ENCODE measurements at regions not wholly inside any gene's neighbourhood (a gene's known extent, or its start where the extent isn't known, plus 50 kb on each side); places are given as distances from the start of the nearest gene placed in this dataset.
"Not testable (repeated sequence)": the region's sequence is repeated elsewhere in the genome, so short reads cannot be mapped to it uniquely, and the experiment has no call there.

DNA sequence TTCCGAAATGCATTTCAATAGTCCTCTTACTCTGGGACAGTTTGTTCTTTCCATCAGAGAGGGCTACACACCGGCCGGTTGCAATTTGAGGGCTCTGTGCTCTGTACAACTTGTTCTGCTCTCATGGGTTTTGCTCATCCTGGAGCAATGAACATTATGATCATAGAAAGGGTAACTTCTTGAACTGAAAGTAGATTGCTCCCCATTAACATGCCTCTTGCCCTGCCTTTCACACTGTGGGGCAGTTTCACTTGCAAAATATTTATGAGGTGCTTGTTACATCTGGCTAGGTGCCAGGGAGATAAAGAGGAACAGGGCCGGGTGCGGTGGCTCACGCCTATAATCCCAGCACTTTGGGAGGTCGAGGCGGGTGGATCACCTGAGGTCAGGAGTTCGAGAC lies 97.3 kb upstream of the MPP7 start:
- 100% methylated on average over 1 of the region's 9 CpGs for WGBS (ENCODE audit: insufficient coverage)
- Mint-ChIP-seq H3K36me3 (peaks cover 5 to 6% of the 10 kb centered on the region in 2 donors), H3K4me3 (peak overlapping the region; percentile 21 to 51), H3K9me3 (peaks cover 0 to 3% (median 0%) of the 10 kb centered on the region in 7 donors), H3K4me1 (peaks cover 74% of the 10 kb centered on the region), H3K27me3 (ENCODE audit: low read depth in 3 of 3) (peaks cover 0 to 3% (median 2%) of the 10 kb centered on the region in 3 donors), H3K27ac (peak overlapping the region; percentile 96 to 100 (median 99))
- TF ChIP-seq, protein P1, sequence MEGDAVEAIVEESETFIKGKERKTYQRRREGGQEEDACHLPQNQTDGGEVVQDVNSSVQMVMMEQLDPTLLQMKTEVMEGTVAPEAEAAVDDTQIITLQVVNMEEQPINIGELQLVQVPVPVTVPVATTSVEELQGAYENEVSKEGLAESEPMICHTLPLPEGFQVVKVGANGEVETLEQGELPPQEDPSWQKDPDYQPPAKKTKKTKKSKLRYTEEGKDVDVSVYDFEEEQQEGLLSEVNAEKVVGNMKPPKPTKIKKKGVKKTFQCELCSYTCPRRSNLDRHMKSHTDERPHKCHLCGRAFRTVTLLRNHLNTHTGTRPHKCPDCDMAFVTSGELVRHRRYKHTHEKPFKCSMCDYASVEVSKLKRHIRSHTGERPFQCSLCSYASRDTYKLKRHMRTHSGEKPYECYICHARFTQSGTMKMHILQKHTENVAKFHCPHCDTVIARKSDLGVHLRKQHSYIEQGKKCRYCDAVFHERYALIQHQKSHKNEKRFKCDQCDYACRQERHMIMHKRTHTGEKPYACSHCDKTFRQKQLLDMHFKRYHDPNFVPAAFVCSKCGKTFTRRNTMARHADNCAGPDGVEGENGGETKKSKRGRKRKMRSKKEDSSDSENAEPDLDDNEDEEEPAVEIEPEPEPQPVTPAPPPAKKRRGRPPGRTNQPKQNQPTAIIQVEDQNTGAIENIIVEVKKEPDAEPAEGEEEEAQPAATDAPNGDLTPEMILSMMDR (IDR thresholded peaks at IDR 0.05): no peak
- Histone ChIP-seq H3K27ac (ENCODE audit: low read depth in 1 of 2, low read length in 2 of 2) (peak overlapping the region; percentile 98 to 100), H2AFZ (ENCODE audit: insufficient read depth, low read depth, low read length, poor library complexity, severe bottlenecking) (no peak overlapping the region), H3K4me2 (replicated peaks; ENCODE audit: extremely low read depth, low read length, poor library complexity, severe bottlenecking) (peak overlapping the region; percentile 7), H3K9me3 (replicated peaks in 1 of 2; ENCODE audit: control insufficient read depth in 1 of 2, insufficient read depth in 1 of 2, low read length in 2 of 2) (no peaks in the 10 kb centered on the region), H4K20me1 (ENCODE audit: insufficient read depth, low read length) (no peaks in the 10 kb centered on the region), H3K9ac (ENCODE audit: insufficient read depth, low read length, poor library complexity, severe bottlenecking) (peak overlapping the region; percentile 42), H3K27me3 (ENCODE audit: control insufficient read depth in 2 of 2, insufficient read depth in 2 of 2, low read length in 2 of 2) (no peaks in the 10 kb centered on the region), H3K4me3 (replicated peaks in 1 of 3; ENCODE audit: low read depth in 2 of 3, low read length in 3 of 3) (peak overlapping the region in 1 of 3 experiments; percentile 0), H3K36me3 (replicated peaks in 1 of 2; ENCODE audit: control insufficient read depth in 1 of 2, insufficient read depth in 2 of 2, low read length in 2 of 2) (no peaks in the 10 kb centered on the region), H3K4me1 (ENCODE audit: control insufficient read depth in 1 of 2, insufficient read depth in 2 of 2, low read length in 2 of 2) (peaks cover 63 to 76% of the 10 kb centered on the region in 2 donors), H3K79me2 (ENCODE audit: insufficient read depth, low read length) (no peaks in the 10 kb centered on the region)
- intact Hi-C loops (cut with micrococcal nuclease): loop anchor here in 1 of 2 donors (5.0 to 10.0 kb wide), 2 partner anchors 82 to 735 kb away; no protein-coding TSS in a partner anchor
- DNase-seq: peak; percentile 64 to 81 (median 81)

DNA sequence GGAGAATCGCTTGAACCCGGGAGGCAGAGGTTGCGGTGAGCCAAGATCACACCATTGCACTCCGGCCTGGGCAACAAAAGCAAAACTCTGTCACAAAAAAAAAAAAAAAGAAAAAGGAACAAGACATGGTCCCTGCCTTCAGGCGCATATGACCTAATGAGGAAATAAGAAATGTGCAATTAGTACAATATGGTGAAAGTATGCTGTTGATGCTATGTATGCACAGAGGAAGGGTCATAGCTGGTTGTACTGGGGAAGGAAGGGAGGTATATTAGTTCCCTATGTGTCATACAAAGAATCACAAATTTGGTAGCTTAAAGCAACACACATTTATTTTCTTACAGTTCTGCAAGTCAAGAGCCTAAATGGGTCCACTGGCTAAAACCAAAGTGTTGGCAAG lies 97.8 kb upstream of the MPP7 start:
- peaks cover 68 to 81% of the 10 kb centered on the region in 2 donors for H3K4me1 ChIP-seq (ENCODE audit: control insufficient read depth in 1 of 2, insufficient read depth in 2 of 2, low read length in 2 of 2)
- H3K79me2 ChIP-seq (ENCODE audit: insufficient read depth, low read length): no peaks in the 10 kb centered on the region
- TF ChIP-seq, protein P1 (IDR thresholded peaks at IDR 0.05): no peak
- no peaks in the 10 kb centered on the region for H3K9me3 ChIP-seq (replicated peaks in 1 of 2; ENCODE audit: control insufficient read depth in 1 of 2, insufficient read depth in 1 of 2, low read length in 2 of 2)
- Mint-ChIP-seq H3K27ac (peak overlapping the region; percentile 96 to 100 (median 99)), H3K4me3 (peak overlapping the region; percentile 51 to 58), H3K4me1 (peaks cover 78% of the 10 kb centered on the region), H3K36me3 (peaks cover 5 to 6% of the 10 kb centered on the region in 2 donors), H3K9me3 (peaks cover 0 to 3% (median 0%) of the 10 kb centered on the region in 7 donors), H3K27me3 (ENCODE audit: low read depth in 3 of 3) (peaks cover 0 to 3% (median 3%) of the 10 kb centered on the region in 3 donors)
- peak overlapping the region in 1 of 3 experiments; percentile 45 for H3K4me3 ChIP-seq (replicated peaks in 1 of 3; ENCODE audit: low read depth in 2 of 3, low read length in 3 of 3)
- H4K20me1 ChIP-seq (ENCODE audit: insufficient read depth, low read length): no peaks in the 10 kb centered on the region
- no CpG with 5 or more reads among the region's 5 CpGs for WGBS (ENCODE audit: insufficient coverage)
- peak overlapping the region; percentile 48 for H3K4me2 ChIP-seq (replicated peaks; ENCODE audit: extremely low read depth, low read length, poor library complexity, severe bottlenecking)
- H2AFZ ChIP-seq (ENCODE audit: insufficient read depth, low read depth, low read length, poor library complexity, severe bottlenecking): no peak overlapping the region
- intact Hi-C loops (cut with micrococcal nuclease): loop anchor here in 1 of 2 donors (5.0 to 10.0 kb wide), 2 partner anchors 82 to 736 kb away; no protein-coding TSS in a partner anchor
- no peaks in the 10 kb centered on the region for H3K36me3 ChIP-seq (replicated peaks in 1 of 2; ENCODE audit: control insufficient read depth in 1 of 2, insufficient read depth in 2 of 2, low read length in 2 of 2)
- H3K27ac ChIP-seq (ENCODE audit: low read depth in 1 of 2, low read length in 2 of 2): peak overlapping the region; percentile 98 to 100
- no peaks in the 10 kb centered on the region for H3K27me3 ChIP-seq (ENCODE audit: control insufficient read depth in 2 of 2, insufficient read depth in 2 of 2, low read length in 2 of 2)
- peak; percentile 91 to 95 (median 95) for DNase-seq
- H3K9ac ChIP-seq (ENCODE audit: insufficient read depth, low read length, poor library complexity, severe bottlenecking): peak overlapping the region; percentile 64

DNA sequence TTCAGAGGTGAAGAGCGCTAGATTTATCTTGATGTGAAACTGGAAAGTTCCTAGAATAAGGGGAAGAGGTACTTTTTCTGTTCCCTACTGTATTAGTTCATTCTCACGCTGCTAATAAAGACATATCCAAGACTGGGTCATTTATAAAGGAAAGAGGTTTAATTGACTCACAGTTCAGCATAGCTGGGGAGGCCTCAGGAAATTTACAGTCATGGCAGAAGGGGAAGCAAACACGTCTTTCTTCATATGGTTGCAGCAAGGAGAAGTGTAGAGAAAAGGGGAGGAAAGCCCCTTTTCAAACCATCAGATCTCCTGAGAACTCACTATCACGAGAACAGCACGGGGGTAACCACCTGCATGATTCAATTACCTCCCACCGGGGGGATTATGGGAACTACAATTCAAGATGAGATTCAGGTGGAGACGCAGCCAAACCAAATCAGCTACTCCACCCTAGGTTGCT lies 99.8 kb upstream of the MPP7 start:
- not testable (repeated sequence) for H2AFZ ChIP-seq (ENCODE audit: insufficient read depth, low read depth, low read length, poor library complexity, severe bottlenecking); H3K4me3 ChIP-seq (replicated peaks in 1 of 3; ENCODE audit: low read depth in 2 of 3, low read length in 3 of 3); H3K27me3 ChIP-seq (ENCODE audit: control insufficient read depth in 2 of 2, insufficient read depth in 2 of 2, low read length in 2 of 2); H3K79me2 ChIP-seq (ENCODE audit: insufficient read depth, low read length); H3K27me3 Mint-ChIP-seq (ENCODE audit: low read depth in 3 of 3); H4K20me1 ChIP-seq (ENCODE audit: insufficient read depth, low read length); H3K9me3 Mint-ChIP-seq; H3K9me3 ChIP-seq (replicated peaks in 1 of 2; ENCODE audit: control insufficient read depth in 1 of 2, insufficient read depth in 1 of 2, low read length in 2 of 2); H3K36me3 ChIP-seq (replicated peaks in 1 of 2; ENCODE audit: control insufficient read depth in 1 of 2, insufficient read depth in 2 of 2, low read length in 2 of 2); H3K36me3 Mint-ChIP-seq
- Mint-ChIP-seq H3K4me1 (peaks cover 74% of the 10 kb centered on the region), H3K4me3 (peak overlapping the region in 1 of 2 donors; percentile 64), H3K27ac (peak overlapping the region; percentile 96 to 100 (median 99))
- peak overlapping the region; percentile 76 for H3K9ac ChIP-seq (ENCODE audit: insufficient read depth, low read length, poor library complexity, severe bottlenecking)
- peak overlapping the region; percentile 40 for H3K4me2 ChIP-seq (replicated peaks; ENCODE audit: extremely low read depth, low read length, poor library complexity, severe bottlenecking)
- DNase-seq: peak; percentile 85 to 97 (median 91)
- H3K27ac ChIP-seq (ENCODE audit: low read depth in 1 of 2, low read length in 2 of 2): peak overlapping the region; percentile 99 to 100
- peaks cover 68 to 78% of the 10 kb centered on the region in 2 donors for H3K4me1 ChIP-seq (ENCODE audit: control insufficient read depth in 1 of 2, insufficient read depth in 2 of 2, low read length in 2 of 2)
- intact Hi-C loops (cut with micrococcal nuclease): loop anchor here in 1 of 2 donors (5.0 to 10.0 kb wide), 2 partner anchors 80 to 738 kb away; no protein-coding TSS in a partner anchor
- 20% methylated on average over 2 of the region's 7 CpGs for WGBS (ENCODE audit: insufficient coverage)

Measured in CD14-positive monocyte (primary cell).